ENCODE measurements at regions not wholly inside any gene's neighbourhood (a gene's known extent, or its start where the extent isn't known, plus 50 kb on each side); places are given as distances from the start of the nearest gene placed in this dataset.

- no peak for TF ChIP-seq POLR2AphosphoS5 (IDR thresholded peaks at IDR 0.05; ENCODE audit: low read depth, low read length)
- TF ChIP-seq POLR2A (IDR thresholded peaks at IDR 0.05; ENCODE audit: low read depth, low read length) = no peak
- no peak for TF ChIP-seq PAX5 (IDR thresholded peaks at IDR 0.05; ENCODE audit: insufficient read depth, low read length, severe bottlenecking)
- no peak for TF ChIP-seq SPI1 (IDR thresholded peaks at IDR 0.05; ENCODE audit: low read depth, low read length)
Observed at GRCh38 chr1:219412772-219413171, 200.1 kb downstream of the ZC3H11B start.
